IMR-90 (cell line): ENCODE measurements at regions not wholly inside any gene's neighbourhood (a gene's known extent, or its start where the extent isn't known, plus 50 kb on each side); places are given as distances from the start of the nearest gene placed in this dataset.

Experiments
- ATAC-seq: fragments of 200-7000 bp; cut with Tn5 transposase; 2 replicates; pipeline ENCODE4 v1.9.1; 2020; ENCODE audit warnings: low read depth, mild to moderate bottlenecking, moderate library complexity
- BruUV-seq: library from RNA; stranded (reverse); fragments of 400-500 nt; replicated peaks from 2 replicates; lab custom pipeline; 2021; lab: Mats Ljungman, UMichigan
- CTCF ChIA-PET: fragments of 300-600 bp; formaldehyde crosslinking; extraction: SDS; loops from one replicate; lab custom pipeline; 2021; ENCODE audit warnings: antibody characterized with exemption; lab: Yijun Ruan, JAX
- POLR2A ChIA-PET: fragments of 300-600 bp; sonication (Branson Sonifier 250); formaldehyde crosslinking; loops from one replicate; lab custom pipeline; 2022; ENCODE audit warnings: antibody characterized with exemption; ENCODE audit not compliant: unreplicated experiment; lab: Charles Lee
- DNase-seq: peaks from one replicate; pipeline ENCODE4 v3.0.0; 2013
- H2AFZ ChIP-seq: replicated peaks from 2 replicates; pipeline ENCODE3; 2013; ENCODE audit warnings: low read length, mild to moderate bottlenecking; ENCODE audit not compliant: poor library complexity
- H2AK5ac ChIP-seq: 2 replicates; pipeline ENCODE4 v1.6.1; 2013; ENCODE audit warnings: low read depth, low read length, inconsistent platforms
- H2AK9ac ChIP-seq: replicated peaks from 2 replicates; pipeline ENCODE3; 2013; ENCODE audit warnings: mild to moderate bottlenecking, low read depth, low read length, moderate library complexity; ENCODE audit not compliant: poor library complexity
- H2BK120ac ChIP-seq: 2 replicates; pipeline ENCODE4 v1.6.1; 2013; ENCODE audit warnings: low read depth, low read length, inconsistent platforms
- H2BK15ac ChIP-seq: 3 replicates; pipeline ENCODE4 v1.6.1; 2013; ENCODE audit warnings: low read depth, low read length, inconsistent platforms
- H2BK20ac ChIP-seq: 2 replicates; pipeline ENCODE4 v1.6.1; 2013; ENCODE audit warnings: low read depth, mild to moderate bottlenecking, inconsistent platforms, low read length, moderate library complexity
- H2BK5ac ChIP-seq: 2 replicates; pipeline ENCODE4 v1.6.1; 2013; ENCODE audit warnings: mild to moderate bottlenecking, low read depth, low read length, inconsistent platforms; ENCODE audit not compliant: poor library complexity, severe bottlenecking
- H3K14ac ChIP-seq: replicated peaks from 2 replicates; pipeline ENCODE4 v1.6.1; 2013; ENCODE audit warnings: low read depth, low read length, inconsistent platforms
- H3K18ac ChIP-seq: 2 replicates; pipeline ENCODE4 v1.6.1; 2013; ENCODE audit warnings: low read depth, low read length, control low read depth
- H3K23ac ChIP-seq: 2 replicates; pipeline ENCODE4 v1.6.1; 2013; ENCODE audit warnings: low read depth, low read length, inconsistent platforms
- H3K27ac ChIP-seq: 2 replicates; pipeline ENCODE4 v1.5.1; 2013; ENCODE audit warnings: mild to moderate bottlenecking, control low read depth, low read length; ENCODE audit not compliant: insufficient read depth
- H3K27me3 ChIP-seq: 2 replicates; pipeline ENCODE4 v1.6.1; 2013; ENCODE audit warnings: low read length; ENCODE audit not compliant: control insufficient read depth, insufficient read depth
- H3K36me3 ChIP-seq: 2 replicates; pipeline ENCODE4 v1.6.1; 2013; ENCODE audit warnings: low read length, mixed read lengths; ENCODE audit not compliant: control insufficient read depth, insufficient read depth
- H3K4ac ChIP-seq: 2 replicates; pipeline ENCODE4 v1.6.1; 2013; ENCODE audit warnings: low read depth, low read length, inconsistent platforms
- H3K4me1 ChIP-seq: 2 replicates; pipeline ENCODE4 v1.6.1; 2013; ENCODE audit warnings: low read length, mixed read lengths; ENCODE audit not compliant: control insufficient read depth, insufficient read depth
- H3K4me2 ChIP-seq: 2 replicates; pipeline ENCODE4 v1.6.1; 2013; ENCODE audit warnings: low read depth, mild to moderate bottlenecking, control low read depth, low read length, moderate library complexity
- H3K4me3 ChIP-seq: 2 replicates; pipeline ENCODE4 v1.5.1; 2013; ENCODE audit warnings: low read depth, mild to moderate bottlenecking, control low read depth, low read length, moderate library complexity; ENCODE audit not compliant: insufficient read depth
- H3K56ac ChIP-seq: 2 replicates; pipeline ENCODE4 v1.6.1; 2013; ENCODE audit warnings: low read length, inconsistent platforms; ENCODE audit not compliant: insufficient read depth; ENCODE audit errors: extremely low read depth
- H3K79me1 ChIP-seq, 2 experiments: 2 replicates each; pipeline ENCODE4 v1.6.1; 2013; ENCODE audit warnings: low read length in 2 of 2, inconsistent platforms in 1 of 2, low read depth in 1 of 2
- H3K9ac ChIP-seq: 2 replicates; pipeline ENCODE4 v1.6.1; 2013; ENCODE audit warnings: low read depth, low read length, control low read depth
- H3K9me1 ChIP-seq: 2 replicates; pipeline ENCODE4 v1.6.1; 2013; ENCODE audit warnings: low read length, inconsistent platforms; ENCODE audit not compliant: insufficient read depth
- H3K9me3 ChIP-seq: 2 replicates; pipeline ENCODE4 v1.6.1; 2013; ENCODE audit warnings: low read length; ENCODE audit not compliant: control insufficient read depth, insufficient read depth
- H4K20me1 ChIP-seq: 2 replicates; pipeline ENCODE4 v1.6.1; 2013; ENCODE audit warnings: low read length, inconsistent platforms; ENCODE audit not compliant: insufficient read depth
- H4K5ac ChIP-seq: 2 replicates; pipeline ENCODE4 v1.6.1; 2013; ENCODE audit warnings: mild to moderate bottlenecking, low read depth, low read length, control low read depth
- H4K8ac ChIP-seq, 2 experiments: 2 replicates each; pipeline ENCODE4 v1.6.1; 2013; ENCODE audit warnings: low read depth in 2 of 2, low read length in 2 of 2, control low read depth in 1 of 2, inconsistent platforms in 1 of 2
- H4K91ac ChIP-seq: 2 replicates; pipeline ENCODE4 v1.6.1; 2013; ENCODE audit warnings: low read depth, low read length, inconsistent platforms; ENCODE audit not compliant: insufficient read depth
- CEBPB ChIP-seq: IDR thresholded peaks from 2 replicates; pipeline ENCODE4 v1.6.1; 2012; ENCODE audit warnings: low read depth, low read length, improper control_type of control experiment
- MAZ ChIP-seq: IDR thresholded peaks from 2 replicates; pipeline ENCODE4 v1.6.1; 2012; ENCODE audit warnings: low read depth, mild to moderate bottlenecking, low read length, improper control_type of control experiment, moderate library complexity, borderline replicate concordance
- dilution Hi-C: fragments of 300-500 bp; cut with HindIII; formaldehyde crosslinking; loops from one replicate; pipeline ENCODE4 v1.14.3; 2018; ENCODE audit warnings: low sequenced_read_pairs; ENCODE audit not compliant: unreplicated experiment
- in situ Hi-C: fragments of 300-500 bp; cut with MboI; formaldehyde crosslinking; loops from 3 replicates; pipeline ENCODE4 v1.14.3; 2019; ENCODE audit warnings: low sequenced_read_pairs, inconsistent platforms, mixed read lengths
- intact Hi-C: fragments of 100-400 bp; cut with micrococcal nuclease; formaldehyde crosslinking; loops from 2 replicates; pipeline ENCODE4 v1.10.0; 2022

DNA sequence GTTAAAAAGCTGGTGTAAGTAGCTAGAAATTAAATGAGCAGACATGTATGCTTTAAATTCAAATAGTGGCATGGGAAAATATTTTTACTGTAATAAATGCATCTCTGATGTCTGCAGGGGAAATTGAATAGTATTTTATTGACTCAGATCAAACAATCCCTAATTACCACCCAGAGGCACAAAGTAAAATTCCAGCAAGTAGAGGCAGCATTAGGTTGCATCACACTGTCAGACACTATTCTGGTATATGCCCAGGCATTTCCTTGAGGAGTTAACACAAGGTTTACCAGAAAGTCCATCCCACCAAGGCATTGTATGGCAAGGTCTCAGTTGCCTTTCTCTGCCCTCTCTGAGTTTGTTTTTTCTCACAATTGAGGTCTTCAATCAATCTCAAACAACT lies 201.6 kb upstream of the KITLG start:
- no peak overlapping the region for H3K23ac ChIP-seq
- intact Hi-C loops: no loop called here
- H3K4me1 ChIP-seq: no peaks in the 10 kb centered on the region
- no peak overlapping the region for H2AK9ac ChIP-seq
- no peaks in the 10 kb centered on the region for H3K9me3 ChIP-seq
- H3K27me3 ChIP-seq: no peaks in the 10 kb centered on the region
- no peak overlapping the region for H2BK15ac ChIP-seq
- H2BK120ac ChIP-seq: no peak overlapping the region
- H3K9me1 ChIP-seq: no peaks in the 10 kb centered on the region
- peak overlapping the region in 1 of 2 experiments; percentile 28; a peak in 1 of 4 replicates for H4K8ac ChIP-seq
- H2BK20ac ChIP-seq: peak overlapping the region; percentile 83; the same call in 1 of the 2 replicates
- H4K91ac ChIP-seq: no peak overlapping the region
- H3K18ac ChIP-seq: peak overlapping the region; percentile 48; the same call in 1 of the 2 replicates
- peak overlapping the region; percentile 78; the same call in 1 of the 2 replicates for H3K14ac ChIP-seq
- BruUV-seq: no TSS peak
- dilution Hi-C loops: no loop called here
- peak overlapping the region; percentile 19; the same call in 1 of the 2 replicates for H4K5ac ChIP-seq
- POLR2A ChIA-PET: no interaction called here
- in situ Hi-C loops: no loop called here
- no peaks in the 10 kb centered on the region for H3K79me1 ChIP-seq
- peak overlapping the region; percentile 54 for H2BK5ac ChIP-seq
- no peak overlapping the region for H3K4me3 ChIP-seq
- peak overlapping the region; percentile 36; the same call in 1 of the 2 replicates for H3K4ac ChIP-seq
- no peaks in the 10 kb centered on the region for H3K36me3 ChIP-seq
- H2AK5ac ChIP-seq: no peak overlapping the region
- no peak overlapping the region for H3K9ac ChIP-seq
- no peak overlapping the region for H2AFZ ChIP-seq
- TF ChIP-seq MAZ (no peak), CEBPB (peak; percentile 69)
- CTCF ChIA-PET: interaction anchor here (1.7 kb wide), 1 partner anchor 13 kb away, joined by 5 read pairs; no protein-coding TSS in a partner anchor
- no peak overlapping the region for H3K56ac ChIP-seq
- no peak overlapping the region for H3K27ac ChIP-seq
- DNase-seq (peak; percentile 31), ATAC-seq (peak; percentile 64)
- H4K20me1 ChIP-seq: no peaks in the 10 kb centered on the region
- H3K4me2 ChIP-seq: no peak overlapping the region
